SK-N-SH treated with all-trans-retinoic acid at 6 μM for 48 hours (cell line): ENCODE measurements at regions not wholly inside any gene's neighbourhood (a gene's known extent, or its start where the extent isn't known, plus 50 kb on each side); places are given as distances from the start of the nearest gene placed in this dataset.

ENCODE experiments used
- CREB5 ChIP-seq: fragments of 250-450 bp; sonication (Bioruptor Pico); IDR thresholded peaks from 2 replicates; pipeline ENCODE4 v1.5.1; 2020; ENCODE audit warnings: low read depth, mild to moderate bottlenecking, moderate library complexity
- TCF4 ChIP-seq: fragments of 250-450 bp; sonication (Bioruptor Pico); IDR thresholded peaks from 2 replicates; pipeline ENCODE4 v1.8.0; 2021; ENCODE audit warnings: mild to moderate bottlenecking, moderate library complexity, borderline replicate concordance

GRCh38 chr13:81577601-81578195 lies 1236.8 kb upstream of the SPRY2 start:
- TF ChIP-seq CREB5 (CRISPR knock-in tag) (no peak), TCF4 (CRISPR knock-in tag) (no peak)
